Fibroblast of lung (primary cell): ENCODE measurements at regions not wholly inside any gene's neighbourhood (a gene's known extent, or its start where the extent isn't known, plus 50 kb on each side); places are given as distances from the start of the nearest gene placed in this dataset.

Experiments used
- DNase-seq, 2 donors: peaks; one replicate each; pipeline versions ENCODE4 v3.0.0 to v3.0.0-alpha.2; 2010; ENCODE audit warnings: low read depth in 2 of 2
- H2AFZ ChIP-seq: 2 replicates; pipeline ENCODE4 v1.5.1; 2012; ENCODE audit warnings: low read length, control low read depth, inconsistent platforms
- H3K27ac ChIP-seq: 2 replicates; pipeline ENCODE4 v1.5.1; 2011; ENCODE audit warnings: low read length, control low read depth; ENCODE audit not compliant: insufficient read depth
- H3K27me3 ChIP-seq: 2 replicates; pipeline ENCODE4 v1.5.1; 2011; ENCODE audit warnings: mild to moderate bottlenecking, low read length; ENCODE audit not compliant: control insufficient read depth, insufficient read depth
- H3K36me3 ChIP-seq: 2 replicates; pipeline ENCODE4 v1.5.1; 2011; ENCODE audit warnings: low read length; ENCODE audit not compliant: control insufficient read depth, insufficient read depth
- H3K4me1 ChIP-seq: 2 replicates; pipeline ENCODE4 v1.5.1; 2011; ENCODE audit warnings: low read length; ENCODE audit not compliant: control insufficient read depth, insufficient read depth; ENCODE audit errors: extremely low read depth
- H3K4me2 ChIP-seq: 2 replicates; pipeline ENCODE4 v1.5.1; 2011; ENCODE audit warnings: low read length, control low read depth; ENCODE audit not compliant: insufficient read depth; ENCODE audit errors: extremely low read depth
- H3K4me3 ChIP-seq, 4 experiments: fragments of 200-600 bp in 1 of 4; sonication (generic) in 1 of 4; replicated peaks in 1 of 4; 2 replicates each; pipeline ENCODE4 v1.5.1; 2011 to 2016; ENCODE audit warnings: low read length in 4 of 4, low read depth in 3 of 4, mild to moderate bottlenecking in 3 of 4, control low read depth in 2 of 4, inconsistent platforms in 1 of 4, mixed read lengths in 1 of 4; ENCODE audit not compliant: insufficient read depth in 1 of 4; ENCODE audit errors: control extremely low read depth in 1 of 4
- H3K79me2 ChIP-seq: 2 replicates; pipeline ENCODE4 v1.5.1; 2012; ENCODE audit warnings: mild to moderate bottlenecking, low read length, inconsistent platforms; ENCODE audit not compliant: control insufficient read depth, insufficient read depth
- H3K9ac ChIP-seq: 2 replicates; pipeline ENCODE4 v1.5.1; 2011; ENCODE audit warnings: mild to moderate bottlenecking, low read length, control low read depth; ENCODE audit not compliant: insufficient read depth
- H3K9me3 ChIP-seq: 2 replicates; pipeline ENCODE4 v1.5.1; 2012; ENCODE audit warnings: low read depth, low read length; ENCODE audit not compliant: control insufficient read depth, insufficient read depth
- H4K20me1 ChIP-seq: 2 replicates; pipeline ENCODE4 v1.5.1; 2011; ENCODE audit warnings: low read length; ENCODE audit not compliant: control insufficient read depth, insufficient read depth; ENCODE audit errors: extremely low read depth
- EZH2 ChIP-seq: IDR thresholded peaks from 2 replicates; pipeline ENCODE4 v1.5.1; 2012; ENCODE audit warnings: low read length, control low read depth, mild to moderate bottlenecking; ENCODE audit errors: missing control alignments
- TF ChIP-seq, protein P1 (sequence below), 2 donors: IDR thresholded peaks in 1 of 2; conservative IDR thresholded peaks in 1 of 2; 1 replicate in 1 of 2; 2 replicates in 1 of 2; pipeline ENCODE4 v1.5.1; 2011 to 2012; ENCODE audit warnings: low read length in 2 of 2, control low read depth in 1 of 2, inconsistent platforms in 1 of 2, low read depth in 1 of 2, mild to moderate bottlenecking in 1 of 2

GRCh38 chrX:145687707-145688106 is 129.9 kb upstream of the SLITRK2 start:
- no peak for TF ChIP-seq EZH2
- TF ChIP-seq, protein P1, sequence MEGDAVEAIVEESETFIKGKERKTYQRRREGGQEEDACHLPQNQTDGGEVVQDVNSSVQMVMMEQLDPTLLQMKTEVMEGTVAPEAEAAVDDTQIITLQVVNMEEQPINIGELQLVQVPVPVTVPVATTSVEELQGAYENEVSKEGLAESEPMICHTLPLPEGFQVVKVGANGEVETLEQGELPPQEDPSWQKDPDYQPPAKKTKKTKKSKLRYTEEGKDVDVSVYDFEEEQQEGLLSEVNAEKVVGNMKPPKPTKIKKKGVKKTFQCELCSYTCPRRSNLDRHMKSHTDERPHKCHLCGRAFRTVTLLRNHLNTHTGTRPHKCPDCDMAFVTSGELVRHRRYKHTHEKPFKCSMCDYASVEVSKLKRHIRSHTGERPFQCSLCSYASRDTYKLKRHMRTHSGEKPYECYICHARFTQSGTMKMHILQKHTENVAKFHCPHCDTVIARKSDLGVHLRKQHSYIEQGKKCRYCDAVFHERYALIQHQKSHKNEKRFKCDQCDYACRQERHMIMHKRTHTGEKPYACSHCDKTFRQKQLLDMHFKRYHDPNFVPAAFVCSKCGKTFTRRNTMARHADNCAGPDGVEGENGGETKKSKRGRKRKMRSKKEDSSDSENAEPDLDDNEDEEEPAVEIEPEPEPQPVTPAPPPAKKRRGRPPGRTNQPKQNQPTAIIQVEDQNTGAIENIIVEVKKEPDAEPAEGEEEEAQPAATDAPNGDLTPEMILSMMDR (conservative IDR thresholded peaks at IDR 0.05 in 1 of 2, IDR thresholded peaks at IDR 0.05 in 1 of 2; ENCODE audit: low read depth in 1 of 2, low read length in 2 of 2) = no peak
- Histone ChIP-seq H3K79me2 (no peaks in the 10 kb centered on the region), H3K9ac (no peak overlapping the region), H3K36me3 (no peaks in the 10 kb centered on the region), H3K27me3 (no peaks in the 10 kb centered on the region), H3K4me1 (no peaks in the 10 kb centered on the region), H3K9me3 (no peaks in the 10 kb centered on the region), H3K27ac (no peak overlapping the region), H3K4me2 (no peak overlapping the region), H3K4me3 (no peak overlapping the region), H2AFZ (no peak overlapping the region), H4K20me1 (no peaks in the 10 kb centered on the region)
- no peak for DNase-seq

GRCh38 chrX:145694048-145694447 is 123.6 kb upstream of the SLITRK2 start:
- no peak overlapping the region for H3K9ac ChIP-seq
- no peaks in the 10 kb centered on the region for H4K20me1 ChIP-seq
- H3K9me3 ChIP-seq = no peaks in the 10 kb centered on the region
- no peaks in the 10 kb centered on the region for H3K27me3 ChIP-seq
- no peak overlapping the region for H3K4me3 ChIP-seq
- H2AFZ ChIP-seq = no peak overlapping the region
- H3K4me1 ChIP-seq = no peaks in the 10 kb centered on the region
- TF ChIP-seq, protein P1 (conservative IDR thresholded peaks at IDR 0.05 in 1 of 2, IDR thresholded peaks at IDR 0.05 in 1 of 2; ENCODE audit: low read depth in 1 of 2, low read length in 2 of 2) = no peak
- TF ChIP-seq EZH2 = no peak
- no peaks in the 10 kb centered on the region for H3K36me3 ChIP-seq
- DNase-seq = no peak
- no peak overlapping the region for H3K27ac ChIP-seq
- no peak overlapping the region for H3K4me2 ChIP-seq
- no peaks in the 10 kb centered on the region for H3K79me2 ChIP-seq

GRCh38 chrX:145715641-145716138 is 101.9 kb upstream of the SLITRK2 start:
- peak in 1 of 2 donors; percentile 1 for DNase-seq
- H4K20me1 ChIP-seq = no peaks in the 10 kb centered on the region
- no peaks in the 10 kb centered on the region for H3K4me1 ChIP-seq
- H3K4me2 ChIP-seq = no peak overlapping the region
- H2AFZ ChIP-seq = no peak overlapping the region
- TF ChIP-seq EZH2 = no peak
- TF ChIP-seq, protein P1 (conservative IDR thresholded peaks at IDR 0.05 in 1 of 2, IDR thresholded peaks at IDR 0.05 in 1 of 2; ENCODE audit: low read depth in 1 of 2, low read length in 2 of 2) = no peak
- no peaks in the 10 kb centered on the region for H3K36me3 ChIP-seq
- H3K79me2 ChIP-seq = no peaks in the 10 kb centered on the region
- no peaks in the 10 kb centered on the region for H3K27me3 ChIP-seq
- no peak overlapping the region for H3K27ac ChIP-seq
- H3K9ac ChIP-seq = no peak overlapping the region
- no peaks in the 10 kb centered on the region for H3K9me3 ChIP-seq
- no peak overlapping the region for H3K4me3 ChIP-seq
